ENCODE measurements at regions not wholly inside any gene's neighbourhood (a gene's known extent, or its start where the extent isn't known, plus 50 kb on each side); places are given as distances from the start of the nearest gene placed in this dataset.
"Not testable (repeated sequence)": the region's sequence is repeated elsewhere in the genome, so short reads cannot be mapped to it uniquely, and the experiment has no call there.

GRCh38 chr16:73415286-73415685, 367.4 kb upstream of the ZFHX3 start:
- DNase-seq (ENCODE audit: low read depth in 1 of 2, low spot score in 1 of 2) = no peak

DNA sequence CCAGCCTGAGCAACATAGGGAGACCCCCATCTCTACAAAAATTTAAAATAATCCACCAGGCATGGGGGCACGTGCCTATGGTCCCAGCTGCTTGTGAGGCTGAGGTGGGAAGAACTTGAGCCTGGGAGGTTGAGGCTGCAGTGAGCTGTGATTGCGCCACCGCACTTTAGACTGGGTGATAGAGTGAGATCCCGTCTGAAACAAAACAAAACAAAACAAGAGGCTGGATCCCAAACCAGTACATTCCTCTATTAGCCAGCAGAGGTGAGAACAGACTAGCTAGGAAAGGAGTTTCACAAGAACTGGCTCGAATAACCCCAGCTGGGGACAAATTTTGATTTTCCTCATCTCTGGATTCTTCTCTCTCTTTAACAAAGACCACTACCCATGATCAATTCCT, 366.7 kb upstream of the ZFHX3 start:
- no peak for DNase-seq (ENCODE audit: low read depth in 1 of 2, low spot score in 1 of 2)

DNA sequence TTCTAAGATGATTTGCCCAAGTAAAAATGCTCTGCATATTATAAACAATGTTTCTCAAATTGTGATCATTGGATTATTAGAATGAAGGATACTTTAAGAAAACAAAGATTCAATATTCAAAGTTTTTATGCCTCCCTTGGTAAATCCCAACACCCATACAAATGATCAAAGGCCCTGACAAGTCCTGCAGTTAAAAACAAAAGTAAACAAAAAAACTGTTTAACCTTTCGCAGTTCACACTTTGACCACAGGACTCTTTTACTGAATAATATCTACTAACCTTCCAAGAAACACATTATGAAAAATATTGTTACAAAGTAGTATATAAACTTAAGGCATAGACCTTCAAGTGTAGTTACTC, 365.9 kb upstream of the ZFHX3 start:
- no peak for DNase-seq (ENCODE audit: low read depth in 1 of 2, low spot score in 1 of 2)

GRCh38 chr16:73413091-73413829, 365.3 kb upstream of the ZFHX3 start:
- no peak for DNase-seq (ENCODE audit: low read depth in 1 of 2, low spot score in 1 of 2)

GRCh38 chr16:73412416-73412815, 364.5 kb upstream of the ZFHX3 start:
- no peak for DNase-seq (ENCODE audit: low read depth in 1 of 2, low spot score in 1 of 2)

DNA sequence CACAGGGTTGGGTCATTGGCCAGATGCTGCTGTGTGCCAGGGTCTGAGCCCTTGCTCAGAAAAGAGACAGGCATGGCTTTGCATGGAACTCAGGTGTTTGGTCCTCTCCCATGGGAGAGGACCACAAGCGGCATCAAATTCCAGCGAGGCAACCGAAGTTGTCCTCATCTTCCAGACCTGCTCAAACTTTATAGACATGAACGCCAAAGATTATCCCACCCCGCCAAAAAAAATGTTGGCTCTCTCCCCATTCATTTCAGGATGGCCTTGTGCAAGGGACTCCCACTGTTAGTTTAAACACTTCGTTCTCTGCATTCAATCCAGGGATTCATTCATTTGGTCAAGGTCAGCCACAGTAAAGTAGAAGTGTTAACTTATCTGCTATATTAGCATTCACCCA, 360.8 kb upstream of the ZFHX3 start:
- DNase-seq (ENCODE audit: low read depth in 1 of 2, low spot score in 1 of 2) = no peak

DNA sequence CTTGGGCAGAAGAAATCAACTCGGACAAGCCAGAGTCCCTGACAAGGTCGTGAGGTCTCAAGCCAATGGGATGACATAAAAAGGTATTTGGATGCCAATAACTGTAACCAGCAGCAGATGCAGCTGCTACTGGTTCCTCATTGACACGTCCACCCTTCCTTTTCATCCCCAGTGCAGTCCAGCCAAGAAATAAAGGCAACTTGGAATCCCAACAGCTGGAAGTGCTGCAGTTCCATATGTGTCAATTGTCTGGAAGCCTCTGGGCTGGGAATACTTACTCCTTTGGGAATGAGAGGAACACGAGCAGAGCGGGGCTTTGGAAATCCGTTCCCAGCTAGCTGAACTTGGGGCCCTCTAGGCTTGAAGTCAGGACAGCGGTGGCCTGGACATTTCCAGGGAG, 360.4 kb upstream of the ZFHX3 start:
- DNase-seq (ENCODE audit: low read depth in 1 of 2, low spot score in 1 of 2) = no peak

GRCh38 chr16:73405851-73406250, 357.9 kb upstream of the ZFHX3 start:
- no peak for DNase-seq (ENCODE audit: low read depth in 1 of 2, low spot score in 1 of 2)

GRCh38 chr16:73404001-73404400, 356.1 kb upstream of the ZFHX3 start:
- DNase-seq (ENCODE audit: low read depth in 1 of 2, low spot score in 1 of 2) = no peak

DNA sequence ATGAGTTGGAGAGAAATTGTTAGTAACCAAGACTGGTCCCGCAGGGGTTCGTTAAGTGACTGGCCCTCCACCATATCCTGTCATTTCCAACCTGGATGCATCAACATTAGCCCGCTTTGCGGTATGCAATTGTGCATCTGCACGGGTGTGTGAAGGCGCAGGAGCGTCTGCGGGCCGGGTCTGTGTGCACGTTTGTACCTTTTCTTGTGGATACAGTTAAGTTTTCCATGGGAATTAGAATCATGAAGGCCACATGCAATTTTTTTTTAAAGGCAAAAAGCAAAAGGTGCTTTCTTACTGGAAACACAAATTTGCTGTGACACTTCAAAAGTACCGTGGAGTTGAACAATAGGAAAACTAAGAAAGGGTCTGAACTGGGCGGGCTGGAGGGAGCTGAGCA, 355.4 kb upstream of the ZFHX3 start:
- DNase-seq (ENCODE audit: low read depth in 1 of 2, low spot score in 1 of 2) = no peak

DNA sequence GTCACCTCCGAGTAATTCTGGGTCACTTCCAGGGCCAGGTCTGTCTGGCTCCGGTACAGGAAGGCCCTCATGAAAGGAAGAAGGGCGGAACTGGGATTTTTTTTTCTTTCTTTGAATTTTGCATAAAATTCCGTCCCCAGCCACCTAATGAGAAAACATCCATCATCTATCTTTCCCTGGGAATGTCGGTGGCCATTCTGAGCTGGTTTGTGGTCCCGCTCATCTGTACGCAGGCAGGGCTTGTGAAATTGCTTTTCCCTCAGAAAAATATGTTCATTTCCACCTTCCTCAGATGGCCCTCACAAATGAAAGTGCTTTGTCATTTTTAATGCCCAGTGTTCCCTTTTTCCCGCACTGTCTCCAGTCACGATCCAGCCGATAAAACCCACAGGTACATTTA, 353.0 kb upstream of the ZFHX3 start:
- DNase-seq (ENCODE audit: low read depth in 1 of 2, low spot score in 1 of 2) = no peak

- no peak for DNase-seq (ENCODE audit: low read depth in 1 of 2, low spot score in 1 of 2)
Observed at GRCh38 chr16:73399997-73400396, 352.1 kb upstream of the ZFHX3 start.

DNA sequence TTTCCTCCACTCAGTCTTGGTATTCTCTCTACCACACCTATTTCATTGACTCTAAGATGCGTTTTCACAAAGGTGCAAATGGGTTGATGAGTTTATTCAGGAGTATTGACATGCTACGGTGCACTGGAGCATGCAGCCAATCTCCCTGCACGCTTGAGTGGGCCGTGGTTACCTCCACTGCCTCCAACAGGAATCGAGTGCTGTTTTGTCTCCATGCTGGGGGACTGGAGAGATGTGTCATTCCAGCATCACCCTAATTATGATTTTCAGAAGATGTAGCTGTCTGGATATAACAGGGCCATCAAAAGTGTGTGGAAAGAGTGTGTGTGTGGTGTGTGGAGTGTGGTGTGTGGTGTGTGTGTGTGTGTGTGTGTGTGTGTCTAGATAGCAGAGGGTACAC, 351.6 kb upstream of the ZFHX3 start:
- DNase-seq (ENCODE audit: low read depth in 1 of 2, low spot score in 1 of 2) = no peak

- not testable (repeated sequence) for DNase-seq (ENCODE audit: low read depth in 1 of 2, low spot score in 1 of 2)
Observed at GRCh38 chr16:73398604-73399003, 350.7 kb upstream of the ZFHX3 start.

DNA sequence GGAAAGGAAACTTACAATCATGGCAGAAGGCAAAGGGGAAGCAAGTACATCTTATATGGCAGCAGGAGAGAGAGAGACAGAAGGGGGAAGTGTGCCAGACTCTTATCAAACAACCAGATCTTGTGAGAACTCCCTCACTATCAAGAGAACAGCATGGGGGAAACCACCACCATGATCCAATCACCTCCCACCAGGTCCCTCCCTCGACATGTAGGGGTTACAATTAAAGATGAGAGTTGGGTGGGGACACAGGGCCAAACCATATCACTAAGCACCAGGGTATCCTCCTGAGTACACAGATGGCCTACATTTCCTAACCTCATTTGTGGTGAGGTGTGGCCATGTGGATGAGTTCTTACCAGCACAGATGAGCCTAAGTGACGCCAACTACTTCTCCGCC, 348.6 kb upstream of the ZFHX3 start:
- no peak for DNase-seq (ENCODE audit: low read depth in 1 of 2, low spot score in 1 of 2)

- DNase-seq (ENCODE audit: low read depth in 1 of 2, low spot score in 1 of 2) = no peak
Observed at GRCh38 chr16:73390936-73391335, 343.0 kb upstream of the ZFHX3 start.

DNA sequence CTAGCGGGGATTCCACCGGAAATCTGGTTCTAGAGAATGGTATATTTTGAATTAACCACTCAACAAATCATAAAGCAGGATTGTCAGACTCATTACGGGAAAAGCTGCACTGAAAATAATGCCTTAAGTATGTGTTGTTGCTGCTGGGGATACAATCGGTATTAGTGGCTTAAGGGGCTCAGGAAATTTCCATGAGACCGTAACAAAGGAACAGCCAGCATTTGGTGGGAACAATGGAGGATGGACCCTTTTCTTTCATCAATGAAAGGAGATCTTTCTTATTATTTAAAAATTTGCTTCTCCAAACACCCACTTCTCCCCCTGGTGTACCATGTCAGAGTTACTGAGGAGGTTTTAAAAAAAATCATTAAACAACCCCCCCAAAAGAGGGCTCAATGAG, 342.6 kb upstream of the ZFHX3 start:
- no peak for DNase-seq (ENCODE audit: low read depth in 1 of 2, low spot score in 1 of 2)

GRCh38 chr16:73389085-73389484, 341.2 kb upstream of the ZFHX3 start:
- no peak for DNase-seq (ENCODE audit: low read depth in 1 of 2, low spot score in 1 of 2)

DNA sequence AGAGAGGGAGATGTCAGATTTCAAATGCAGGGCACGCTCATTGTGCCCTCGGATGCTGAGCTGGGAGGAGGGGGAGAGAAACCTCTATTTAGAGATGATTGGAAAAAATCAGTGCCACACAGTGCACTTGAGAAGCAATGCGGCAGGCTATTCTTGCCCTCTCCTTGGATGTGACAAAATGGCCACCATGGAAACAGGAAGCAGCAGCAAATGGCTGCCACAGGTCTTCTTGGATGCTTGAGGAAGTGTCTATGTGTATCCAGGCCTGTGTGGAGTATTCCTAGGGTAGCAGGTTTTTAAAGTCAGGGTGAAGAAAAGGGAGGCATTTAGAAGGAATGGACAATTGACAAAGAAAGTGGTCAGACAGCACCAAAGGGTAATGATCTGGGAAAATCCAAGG, 340.1 kb upstream of the ZFHX3 start:
- no peak for DNase-seq (ENCODE audit: low read depth in 1 of 2, low spot score in 1 of 2)

- DNase-seq (ENCODE audit: low read depth in 1 of 2, low spot score in 1 of 2) = no peak
Observed at GRCh38 chr16:73385696-73386095, 337.8 kb upstream of the ZFHX3 start.

GRCh38 chr16:73384506-73385089, 336.7 kb upstream of the ZFHX3 start:
- DNase-seq (ENCODE audit: low read depth in 1 of 2, low spot score in 1 of 2) = no peak

- DNase-seq (ENCODE audit: low read depth in 1 of 2, low spot score in 1 of 2) = no peak
Observed at GRCh38 chr16:73383988-73384365, 336.0 kb upstream of the ZFHX3 start.

All from activated CD4-positive, alpha-beta T cell treated with anti-CD3 and anti-CD28 coated beads, Interleukin-2, amount 50 U/mL, for 24 hours (primary cell).